HG03039 (cell line): ENCODE measurements at regions not wholly inside any gene's neighbourhood (a gene's known extent, or its start where the extent isn't known, plus 50 kb on each side); places are given as distances from the start of the nearest gene placed in this dataset.

Experiments used
- ATAC-seq: cut with Tn5 transposase; IDR thresholded peaks from one replicate; pipeline ENCODE4 v1.9.1; 2021; ENCODE audit warnings: mild to moderate bottlenecking, moderate library complexity; ENCODE audit not compliant: unreplicated experiment

DNA sequence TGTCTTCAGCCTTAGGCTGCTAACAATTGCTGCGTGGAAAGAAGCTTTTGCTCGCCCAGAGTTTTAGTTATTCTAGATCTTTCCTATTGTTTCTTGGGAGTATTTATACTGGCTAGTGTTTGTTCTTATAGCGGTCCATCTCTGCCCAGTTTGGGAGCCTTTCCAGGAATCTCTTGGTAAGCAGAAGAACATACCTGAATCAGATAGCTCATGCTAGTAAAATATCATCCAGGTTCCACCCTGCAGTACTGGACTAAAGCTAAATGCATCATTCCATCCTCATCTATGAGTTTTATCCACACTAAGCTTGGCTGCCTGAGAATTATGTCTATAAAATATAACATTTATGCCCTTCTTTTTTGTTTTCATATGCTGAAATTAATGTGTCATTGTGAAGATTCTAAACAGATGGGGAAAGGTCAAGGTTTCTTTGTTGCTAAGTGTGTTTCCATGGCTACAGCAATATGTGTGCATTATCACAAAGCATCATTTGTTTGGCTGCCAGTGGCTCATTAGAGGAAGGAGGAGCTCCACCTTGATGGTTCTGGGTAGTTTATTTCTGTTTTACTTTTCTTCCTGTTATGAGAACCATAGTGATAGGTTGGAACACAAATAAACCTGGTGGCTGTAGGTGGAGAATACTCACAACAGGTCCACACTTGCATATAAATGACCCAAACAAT, 182.8 kb downstream of the PIK3C3 start:
- no peak for ATAC-seq

DNA sequence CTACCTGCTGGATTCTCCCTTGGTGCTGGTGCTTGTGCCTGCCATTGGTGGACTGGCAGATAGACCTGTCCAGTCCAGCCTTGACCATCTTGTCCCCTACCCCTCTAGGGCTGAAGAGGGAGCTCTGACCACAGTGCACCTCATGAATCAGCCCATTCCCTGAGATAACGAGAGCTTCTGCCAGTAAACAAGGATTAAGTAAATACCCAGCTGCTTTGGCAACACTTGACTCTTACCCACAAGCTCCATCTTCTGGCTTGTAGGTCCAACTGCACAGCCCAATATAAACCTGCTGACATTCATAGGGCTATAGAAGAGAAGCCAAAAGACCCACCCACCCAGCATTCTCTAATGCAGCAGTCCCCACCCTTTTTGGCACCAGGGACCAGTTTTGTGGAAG, 186.4 kb downstream of the PIK3C3 start:
- no peak for ATAC-seq

DNA sequence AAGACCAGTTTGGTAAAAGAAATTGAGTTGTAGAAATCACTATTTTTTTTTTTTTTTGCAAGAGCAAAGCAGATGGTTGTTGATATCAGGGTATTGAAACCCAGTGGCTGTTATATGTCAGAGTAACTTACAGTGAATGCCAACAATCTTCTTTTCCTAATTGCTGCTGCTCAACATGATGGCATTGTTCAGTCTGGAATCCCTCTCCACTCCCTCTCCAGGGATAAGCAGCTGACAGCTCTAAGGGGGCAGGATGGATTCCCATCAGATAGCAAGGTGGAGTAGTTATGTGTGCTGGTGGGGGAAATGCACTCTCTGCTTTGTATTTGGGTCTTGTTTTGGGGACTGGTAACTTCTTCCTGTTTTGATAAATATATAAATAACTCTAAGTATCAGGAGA, 200.0 kb downstream of the PIK3C3 start:
- no peak for ATAC-seq

DNA sequence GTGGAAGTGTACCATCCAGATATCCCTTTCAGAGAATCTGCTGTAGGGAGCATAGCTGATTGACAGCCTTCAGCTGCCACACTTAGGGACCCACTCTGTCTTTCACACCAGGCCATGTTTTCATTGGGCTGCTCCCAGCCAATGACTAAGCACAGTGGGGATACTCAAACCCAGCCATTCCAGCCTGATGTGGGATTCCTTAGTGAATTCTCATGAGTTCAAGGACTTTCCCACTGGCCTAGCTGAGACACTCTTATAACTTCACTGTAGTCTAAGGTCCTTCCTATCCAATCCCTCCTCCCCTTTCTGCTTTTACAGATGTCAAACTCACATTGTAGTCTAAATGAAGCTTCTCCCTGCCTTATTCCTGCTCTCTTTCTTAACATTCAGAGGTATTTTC, 201.2 kb downstream of the PIK3C3 start:
- ATAC-seq = no peak

DNA sequence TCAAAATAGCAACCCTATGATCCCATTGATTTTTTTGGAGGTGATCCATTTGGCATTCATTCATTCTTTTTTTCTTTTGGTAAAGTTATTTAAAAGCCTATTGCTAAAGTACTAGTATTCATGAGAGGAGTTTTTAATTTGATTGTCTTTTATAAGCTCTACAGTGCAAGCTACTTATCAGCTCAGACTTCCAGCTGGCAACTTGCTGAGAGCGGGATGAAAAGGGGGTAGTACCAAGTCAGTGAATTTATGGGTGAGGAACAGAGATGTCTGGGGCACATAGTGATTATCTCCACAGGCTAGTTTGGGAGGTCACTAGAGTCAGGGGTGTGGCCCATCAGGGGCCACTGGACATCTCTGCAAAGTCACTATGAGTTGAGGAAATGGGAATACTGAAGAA, 202.4 kb downstream of the PIK3C3 start:
- ATAC-seq = no peak

DNA sequence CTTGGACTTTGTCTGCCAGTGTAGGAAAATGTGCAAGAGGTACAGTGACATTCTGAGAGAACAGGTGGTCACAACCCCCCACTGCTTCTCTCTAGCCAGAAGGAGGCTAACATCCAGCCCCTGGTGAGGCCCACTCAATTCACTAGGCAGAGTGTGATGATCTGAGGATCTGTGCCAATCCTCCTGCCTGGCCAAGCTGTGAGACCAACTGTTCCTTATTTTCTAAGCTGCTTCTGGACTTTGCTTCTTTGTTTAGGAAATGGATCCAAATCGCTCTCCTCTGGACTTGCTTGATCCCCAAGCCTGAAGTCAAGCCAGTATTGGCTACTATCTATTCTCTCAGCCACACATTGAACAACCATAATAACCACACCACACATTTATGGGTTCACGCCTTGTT, 202.8 kb downstream of the PIK3C3 start:
- no peak for ATAC-seq

DNA sequence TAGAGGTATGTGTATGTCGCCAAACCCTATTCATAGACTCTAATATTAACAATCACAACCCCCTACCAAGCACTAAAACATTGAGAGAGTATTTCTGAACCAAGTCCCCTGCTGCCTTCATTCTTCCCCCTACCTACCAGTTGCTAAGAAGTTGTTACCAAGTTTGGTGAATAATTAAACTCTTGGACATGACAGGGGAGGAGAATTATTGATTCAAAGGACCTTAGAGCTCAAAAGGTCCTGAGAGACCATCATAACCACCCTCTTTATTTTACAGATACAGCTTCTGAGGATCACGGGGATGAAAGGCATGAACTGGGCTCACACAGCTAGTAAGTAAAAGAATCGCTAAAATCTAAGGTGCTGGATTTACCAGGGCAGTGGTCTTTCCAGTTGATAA, 204.1 kb downstream of the PIK3C3 start:
- no peak for ATAC-seq

DNA sequence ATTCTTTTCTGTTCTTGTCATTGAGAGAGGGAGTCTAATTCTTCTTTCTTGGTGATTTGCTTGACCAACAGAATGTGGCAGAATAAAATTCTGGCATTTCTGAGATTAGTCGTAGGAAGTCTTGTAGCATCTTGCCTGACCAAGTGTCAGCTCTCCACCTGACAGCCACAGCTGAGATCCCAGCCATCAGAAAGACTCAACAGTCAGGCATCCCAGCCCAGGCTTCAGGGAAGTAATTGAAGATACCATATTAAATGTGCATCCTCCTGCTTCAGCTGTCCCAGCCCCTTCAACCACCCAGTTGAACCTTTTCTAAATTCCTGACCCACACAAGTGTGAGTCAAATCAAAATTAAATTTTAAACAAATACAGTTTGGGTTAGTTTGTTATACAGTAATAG, 208.3 kb downstream of the PIK3C3 start:
- no peak for ATAC-seq

DNA sequence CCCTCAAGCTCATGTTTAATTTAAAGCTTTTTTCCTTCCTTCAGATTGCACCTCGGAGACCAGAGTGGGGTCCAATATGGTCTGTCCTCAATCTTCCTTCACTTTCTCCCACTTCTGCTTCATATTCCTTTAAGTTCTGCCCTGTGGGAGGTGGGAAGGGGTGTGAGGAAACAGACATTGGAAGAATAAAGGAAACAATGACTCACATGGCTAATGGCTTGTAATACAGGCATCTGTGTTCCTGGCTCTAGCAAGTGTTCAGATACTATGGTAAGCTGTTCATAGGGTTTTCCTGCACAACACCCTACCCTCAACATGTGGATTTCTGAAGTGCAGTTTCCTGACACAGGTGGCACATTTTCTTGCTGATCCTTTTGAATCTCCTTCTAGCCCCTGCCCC, 209.5 kb downstream of the PIK3C3 start:
- no peak for ATAC-seq

DNA sequence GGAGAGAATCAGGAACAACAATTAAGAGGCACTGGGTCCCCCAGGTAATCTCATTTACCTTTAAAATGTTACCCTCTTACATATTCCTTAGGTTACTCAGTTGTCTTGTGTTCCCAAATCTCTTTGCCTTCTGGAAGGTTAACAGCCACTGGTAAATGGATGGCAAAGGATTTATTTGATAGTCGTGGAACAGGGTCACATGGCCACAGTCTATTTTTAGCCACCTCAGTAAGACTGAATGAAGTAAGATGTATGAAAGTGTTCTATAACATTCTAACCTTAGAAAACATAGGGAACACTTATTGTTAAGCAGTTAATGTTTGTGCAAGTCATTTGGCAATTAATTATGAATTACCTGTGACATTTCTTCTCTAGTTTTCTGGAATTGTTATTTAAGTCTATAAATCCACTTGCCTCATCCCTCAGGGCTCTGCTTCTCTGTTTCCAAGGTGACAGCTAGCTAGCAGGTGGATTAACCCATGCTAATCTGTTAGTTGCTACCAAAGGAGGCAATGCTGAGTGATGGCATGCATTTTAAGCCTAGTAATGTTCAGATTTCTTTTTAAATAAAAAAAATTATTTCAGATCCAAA, 211.0 kb downstream of the PIK3C3 start:
- no peak for ATAC-seq

DNA sequence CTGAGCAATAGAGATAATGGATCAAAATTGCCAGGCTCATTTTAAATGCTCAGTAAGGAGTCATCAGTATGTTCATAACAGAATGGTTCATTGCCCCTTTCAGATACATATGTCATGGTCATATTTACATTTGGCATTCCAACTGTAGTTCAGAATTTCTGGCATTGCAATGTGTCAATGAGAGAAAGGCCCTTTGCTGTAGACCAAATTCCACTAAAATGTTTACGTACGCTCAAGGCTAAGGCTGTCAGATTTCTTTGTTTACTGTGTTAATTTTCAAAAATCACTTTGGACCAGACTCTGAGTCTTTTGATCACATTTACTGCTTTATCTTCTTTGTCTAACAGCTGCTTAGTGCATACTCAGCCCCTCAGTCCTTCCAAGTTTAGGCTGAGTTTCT, 213.5 kb downstream of the PIK3C3 start:
- ATAC-seq = no peak

DNA sequence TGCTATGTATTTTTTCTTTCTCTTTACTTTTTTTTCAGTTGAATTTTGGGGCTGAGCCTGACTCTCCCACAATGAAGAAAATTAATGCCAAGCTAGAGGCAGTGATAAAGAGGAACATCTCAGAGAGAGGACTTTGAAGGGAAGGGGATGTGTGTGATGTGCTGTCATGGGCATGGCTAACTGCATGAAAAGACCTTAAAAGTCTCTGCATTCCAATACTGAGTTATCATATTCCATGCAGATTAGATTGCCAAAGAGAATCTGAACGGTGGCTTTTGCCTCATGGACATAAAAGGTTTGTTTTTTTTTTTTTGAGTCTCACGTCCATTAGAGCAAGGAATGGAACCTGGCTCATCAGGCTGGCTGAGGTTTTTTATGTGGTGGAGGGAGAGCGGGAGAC, 213.9 kb downstream of the PIK3C3 start:
- no peak for ATAC-seq

DNA sequence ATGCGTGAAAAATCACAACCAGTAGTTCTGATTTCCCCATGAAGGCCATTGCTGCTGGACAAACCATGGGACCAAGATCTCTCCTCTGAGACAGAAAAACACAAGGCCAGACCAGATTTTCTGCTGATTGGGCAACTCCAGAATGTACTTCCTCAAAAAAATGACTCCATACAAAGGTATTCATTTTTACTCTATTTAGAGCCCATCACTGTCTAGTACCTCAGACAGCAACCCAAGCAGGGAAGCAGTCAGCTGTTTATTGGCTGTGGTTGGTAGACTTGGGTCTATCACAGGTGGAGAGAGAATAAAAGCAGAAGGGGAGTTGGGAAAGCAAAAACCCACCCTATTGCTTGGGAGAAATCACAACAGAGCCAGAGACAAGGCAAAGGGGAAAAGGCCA, 219.9 kb downstream of the PIK3C3 start:
- ATAC-seq = no peak

DNA sequence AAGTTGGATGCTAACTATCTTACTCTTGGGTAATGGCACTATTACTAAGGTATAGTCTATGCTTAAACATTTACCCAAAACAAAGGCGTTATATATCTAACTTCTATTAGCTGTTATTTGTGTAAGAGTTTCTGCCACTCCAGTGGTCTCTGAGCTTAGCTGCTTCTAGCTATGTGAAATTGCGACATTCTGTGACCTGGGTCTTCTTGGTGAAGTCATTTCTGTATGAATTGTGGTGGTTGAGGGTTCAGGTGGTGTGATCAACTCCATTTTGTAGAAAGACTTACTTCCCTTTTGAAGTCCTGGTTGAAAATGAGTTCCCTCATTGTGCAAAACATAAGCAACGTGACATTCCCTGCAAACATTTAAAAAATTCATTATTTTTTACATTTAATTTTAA, 221.6 kb downstream of the PIK3C3 start:
- ATAC-seq = no peak

DNA sequence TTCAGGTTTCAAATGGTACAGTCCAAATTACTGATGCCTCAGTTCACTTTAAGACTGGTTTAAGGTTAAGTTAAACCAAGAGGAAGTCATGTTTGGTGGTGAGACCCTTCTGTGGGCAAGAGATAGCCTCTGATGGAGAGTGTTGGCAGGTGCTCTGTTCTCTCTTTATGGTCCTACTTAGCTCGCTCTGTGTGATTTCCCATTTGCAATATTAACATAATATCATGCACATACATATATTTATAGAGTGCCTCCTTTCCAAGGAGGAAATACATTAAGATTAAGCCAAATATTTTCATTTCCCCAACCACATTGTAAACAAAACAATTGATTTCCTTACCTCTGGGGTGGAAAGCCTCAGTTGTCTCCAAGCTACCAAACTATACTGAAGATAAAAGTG, 222.4 kb downstream of the PIK3C3 start:
- ATAC-seq = no peak

DNA sequence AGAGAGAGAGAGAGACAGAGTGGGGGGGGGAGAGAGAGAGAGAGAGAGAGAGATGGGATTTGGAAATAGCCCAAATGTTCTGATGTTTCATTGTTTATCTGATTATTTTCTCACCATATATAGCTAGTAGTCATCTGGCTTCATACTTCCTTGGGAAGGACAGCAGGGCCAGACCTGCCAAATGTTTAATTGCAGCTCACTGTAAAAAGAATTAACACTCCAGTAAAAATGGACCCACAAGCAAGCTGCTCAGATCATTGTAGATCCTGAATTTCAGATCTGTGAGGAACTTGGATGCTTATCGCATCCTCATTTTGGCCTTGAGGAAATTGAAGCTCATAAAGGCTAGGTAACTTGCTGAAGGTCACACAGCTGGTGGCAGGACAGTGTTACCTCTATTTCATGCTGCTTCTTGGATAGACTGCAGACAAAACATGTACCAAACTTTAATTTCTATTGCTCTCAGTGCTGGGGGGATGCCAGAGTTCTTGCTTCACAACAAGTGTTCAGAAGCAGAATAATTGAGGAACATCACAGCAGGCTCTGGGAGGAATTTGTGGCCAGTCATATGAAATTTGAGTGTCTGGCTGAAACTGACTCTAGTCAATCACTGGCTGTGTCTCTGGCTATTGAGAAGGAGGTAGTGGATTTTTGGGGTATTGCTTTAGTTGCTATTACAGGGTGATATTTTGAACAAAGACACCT, 223.5 kb downstream of the PIK3C3 start:
- ATAC-seq = no peak

DNA sequence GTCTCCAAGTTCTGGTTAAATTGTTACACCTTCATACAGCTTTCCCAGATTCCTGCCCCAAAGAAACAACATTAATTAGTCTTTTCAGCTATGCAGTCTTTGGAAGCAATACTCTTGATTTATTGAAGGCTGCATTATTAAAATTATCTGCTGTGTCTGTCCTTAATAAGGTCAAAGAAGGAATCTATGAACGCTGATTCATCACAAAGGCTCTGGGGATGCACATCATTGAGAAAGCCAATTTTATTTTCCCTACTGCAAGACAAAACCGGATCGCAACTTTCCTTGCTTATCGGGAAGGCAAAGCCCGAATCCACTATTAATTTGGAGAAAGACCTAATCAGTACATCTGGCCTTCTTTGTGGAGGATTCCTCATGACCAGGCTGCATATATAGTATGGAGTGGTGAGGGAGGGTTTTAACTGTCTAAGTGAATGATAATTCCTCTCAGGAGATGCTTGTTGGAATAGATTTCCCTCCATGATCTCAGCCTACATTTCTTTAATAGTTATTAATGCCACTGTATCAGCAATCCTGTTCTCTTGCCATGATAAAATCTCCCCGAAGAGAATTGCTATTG, 224.6 kb downstream of the PIK3C3 start:
- no peak for ATAC-seq

DNA sequence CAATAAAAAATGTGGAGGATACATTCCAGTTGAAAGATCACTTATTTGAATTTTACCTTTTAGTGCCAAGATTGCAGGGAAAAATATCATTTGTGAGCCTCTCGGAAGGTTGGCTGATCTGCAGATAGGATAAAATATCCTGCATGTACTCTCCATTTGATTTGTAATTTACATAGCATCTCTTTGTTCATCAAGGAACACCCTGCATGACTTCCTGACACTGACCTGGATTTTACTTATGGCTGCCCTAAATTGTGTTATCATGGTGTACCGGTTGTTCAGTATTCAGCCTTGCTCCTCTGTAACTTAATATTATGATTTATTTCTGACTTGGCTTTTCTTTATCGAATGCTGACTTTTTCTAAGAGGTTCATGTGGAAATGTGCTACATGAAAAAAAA, 226.4 kb downstream of the PIK3C3 start:
- no peak for ATAC-seq

DNA sequence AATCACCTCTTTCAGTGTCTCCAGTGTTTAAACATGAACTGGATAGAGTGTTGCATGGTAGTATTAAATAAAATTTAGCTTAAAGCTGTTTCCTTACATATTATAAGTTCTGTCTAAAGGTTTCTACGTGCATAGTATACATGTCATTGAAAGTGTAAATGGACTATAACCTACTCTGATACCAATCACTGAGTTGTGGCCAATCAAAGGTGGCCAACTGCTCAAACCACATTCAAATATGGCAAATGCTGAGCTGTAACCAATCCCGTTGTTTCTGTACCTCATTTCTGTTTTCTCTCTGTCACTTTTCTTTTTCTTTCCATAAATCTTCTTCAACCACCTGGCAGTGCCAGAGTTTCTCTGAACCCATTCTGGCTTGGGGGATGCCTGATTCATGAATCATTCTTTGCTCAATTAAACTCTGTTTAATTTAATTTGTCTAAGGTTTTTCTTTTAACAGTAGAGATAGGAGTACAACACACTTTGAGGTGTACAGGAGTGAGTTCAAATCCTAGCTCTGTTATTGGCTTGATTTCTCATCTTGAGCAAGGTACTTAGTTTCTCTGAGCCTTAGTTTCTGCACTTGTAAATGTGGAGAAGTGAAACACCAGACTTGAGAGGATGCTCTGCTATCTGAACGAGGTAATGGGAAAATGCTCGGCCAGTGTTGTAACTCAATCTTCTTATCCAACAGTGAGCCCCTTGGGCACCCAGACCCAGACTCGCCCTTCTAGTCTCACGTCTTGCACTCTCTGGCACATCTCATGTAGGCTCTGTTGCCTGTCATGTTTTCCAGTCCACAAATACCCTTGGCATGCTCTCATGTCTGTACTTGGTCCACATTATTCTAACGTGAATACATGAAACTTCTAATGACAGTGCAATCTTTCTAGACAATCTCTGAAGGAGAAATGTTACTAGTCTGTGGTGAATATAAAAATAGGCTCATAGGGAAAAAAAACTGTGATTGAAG, 228.0 kb downstream of the PIK3C3 start:
- no peak for ATAC-seq

DNA sequence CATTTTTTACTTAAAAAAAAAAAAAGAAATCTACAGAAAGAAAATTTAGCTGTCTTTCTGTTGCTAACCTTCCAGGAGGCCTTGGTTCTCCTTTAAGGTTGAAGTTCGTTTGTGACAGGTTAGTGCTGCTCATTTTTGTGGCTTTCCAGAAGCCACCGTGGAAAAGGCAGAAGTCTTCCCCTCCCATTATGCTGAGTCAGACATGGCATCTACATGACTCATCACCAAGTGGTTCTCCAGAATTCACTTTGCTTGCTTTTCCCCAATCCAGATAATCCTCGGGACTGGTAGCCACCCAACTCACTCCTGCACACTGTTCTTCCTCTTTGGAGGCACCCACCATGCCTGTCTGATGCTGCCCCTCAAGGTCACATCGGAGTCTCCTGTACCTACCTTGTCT, 228.7 kb downstream of the PIK3C3 start:
- no peak for ATAC-seq
